ENCODE measurements at regions not wholly inside any gene's neighbourhood (a gene's known extent, or its start where the extent isn't known, plus 50 kb on each side); places are given as distances from the start of the nearest gene placed in this dataset.

- Histone ChIP-seq H3K27ac (no peak overlapping the region), H3K36me3 (replicated peaks in 1 of 2; ENCODE audit: insufficient read depth in 1 of 2, low read depth in 2 of 2) (no peaks in the 10 kb centered on the region), H3K9me3 (no peaks in the 10 kb centered on the region), H3K4me3 (no peak overlapping the region), H3K27me3 (no peaks in the 10 kb centered on the region), H3K4me1 (no peaks in the 10 kb centered on the region)
- TF ChIP-seq CTCF (IDR thresholded peaks at IDR 0.05) (no peak), POLR2A (IDR thresholded peaks at IDR 0.05) (no peak)
- 42 to 55% methylated on average over 3 of the region's 3 CpGs for WGBS, 2 donors
- intact Hi-C loops (cut with DNase I), result no loop called here
- DNase-seq (no peak), ATAC-seq (no peak)
Measured at GRCh38 chr6:145044641-145045246, 690.6 kb downstream of the EPM2A start.

- Histone ChIP-seq H3K4me1 (no peaks in the 10 kb centered on the region), H3K27me3 (no peaks in the 10 kb centered on the region), H3K36me3 (replicated peaks in 1 of 2; ENCODE audit: insufficient read depth in 1 of 2, low read depth in 2 of 2) (no peaks in the 10 kb centered on the region), H3K27ac (no peak overlapping the region), H3K9me3 (no peaks in the 10 kb centered on the region), H3K4me3 (no peak overlapping the region)
- ATAC-seq (no peak), DNase-seq (no peak)
- intact Hi-C loops (cut with DNase I), result no loop called here
- TF ChIP-seq CTCF (IDR thresholded peaks at IDR 0.05) (no peak), POLR2A (IDR thresholded peaks at IDR 0.05) (no peak)
Measured at GRCh38 chr6:145045582-145045981, 689.7 kb downstream of the EPM2A start.

- DNase-seq (no peak), ATAC-seq (no peak)
- 60 to 62% methylated on average over 4 of the region's 4 CpGs for WGBS, 2 donors
- no peak overlapping the region for H3K27ac ChIP-seq
- no peaks in the 10 kb centered on the region for H3K4me1 ChIP-seq
- no peaks in the 10 kb centered on the region for H3K9me3 ChIP-seq
- no peaks in the 10 kb centered on the region for H3K36me3 ChIP-seq (replicated peaks in 1 of 2; ENCODE audit: insufficient read depth in 1 of 2, low read depth in 2 of 2)
- intact Hi-C loops (cut with DNase I), result no loop called here
- TF ChIP-seq CTCF (IDR thresholded peaks at IDR 0.05) (no peak), POLR2A (IDR thresholded peaks at IDR 0.05) (no peak)
- no peaks in the 10 kb centered on the region for H3K27me3 ChIP-seq
- no peak overlapping the region for H3K4me3 ChIP-seq
Measured at GRCh38 chr6:145047891-145048290, 687.4 kb downstream of the EPM2A start.

GRCh38 chr6:145051661-145052060 lies 683.7 kb downstream of the EPM2A start:
- TF ChIP-seq POLR2A (IDR thresholded peaks at IDR 0.05), result no peak
- intact Hi-C loops (cut with DNase I), result no loop called here
- no peak for DNase-seq
- Histone ChIP-seq H3K36me3 (replicated peaks in 1 of 2; ENCODE audit: insufficient read depth in 1 of 2, low read depth in 2 of 2) (no peaks in the 10 kb centered on the region), H3K4me1 (no peaks in the 10 kb centered on the region), H3K9me3 (no peaks in the 10 kb centered on the region), H3K27me3 (no peaks in the 10 kb centered on the region), H3K27ac (no peak overlapping the region), H3K4me3 (no peak overlapping the region)
- no peak for ATAC-seq
- WGBS, 2 donors, result 68 to 72% methylated on average over 2 of the region's 2 CpGs

- H3K27ac ChIP-seq, result no peak overlapping the region
- no peaks in the 10 kb centered on the region for H3K36me3 ChIP-seq (replicated peaks in 1 of 2; ENCODE audit: insufficient read depth in 1 of 2, low read depth in 2 of 2)
- no peaks in the 10 kb centered on the region for H3K4me1 ChIP-seq
- no peaks in the 10 kb centered on the region for H3K27me3 ChIP-seq
- H3K9me3 ChIP-seq, result no peaks in the 10 kb centered on the region
- ATAC-seq, result no peak
- DNase-seq, result no peak
- 50 to 81% methylated on average over 1 of the region's 1 CpG for WGBS, 2 donors
- TF ChIP-seq POLR2A (IDR thresholded peaks at IDR 0.05), result no peak
- intact Hi-C loops (cut with DNase I), result no loop called here
- H3K4me3 ChIP-seq, result no peak overlapping the region
Measured at GRCh38 chr6:145055567-145055966, 679.8 kb downstream of the EPM2A start.

- Histone ChIP-seq H3K27ac (no peak overlapping the region), H3K4me1 (no peaks in the 10 kb centered on the region), H3K27me3 (no peaks in the 10 kb centered on the region), H3K36me3 (replicated peaks in 1 of 2; ENCODE audit: insufficient read depth in 1 of 2, low read depth in 2 of 2) (no peaks in the 10 kb centered on the region), H3K9me3 (no peaks in the 10 kb centered on the region), H3K4me3 (no peak overlapping the region)
- no peak for DNase-seq
- no peak for TF ChIP-seq CTCF (IDR thresholded peaks at IDR 0.05)
- TF ChIP-seq POLR2A (IDR thresholded peaks at IDR 0.05), result no peak
- 69 to 73% methylated on average over 1 of the region's 1 CpG for WGBS, 2 donors
- no peak for ATAC-seq
- intact Hi-C loops (cut with DNase I), result no loop called here
Measured at GRCh38 chr6:145060714-145061113, 674.6 kb downstream of the EPM2A start.
